ENCODE measurements at regions not wholly inside any gene's neighbourhood (a gene's known extent, or its start where the extent isn't known, plus 50 kb on each side); places are given as distances from the start of the nearest gene placed in this dataset.

GRCh38 chr4:151567056-151567455, 158.1 kb downstream of the FHIP1A start:
- no peak for TF ChIP-seq ZBTB33 (IDR thresholded peaks at IDR 0.05)
- no peak for TF ChIP-seq ZBTB11 (CRISPR knock-in tag; IDR thresholded peaks at IDR 0.05)
- no peak for TF ChIP-seq ZSCAN29 (IDR thresholded peaks at IDR 0.05)
- TF ChIP-seq MAX (IDR thresholded peaks at IDR 0.05; ENCODE audit: low read depth, low read length), result no peak
- TF ChIP-seq CREB1 (IDR thresholded peaks at IDR 0.05; ENCODE audit: low read depth), result no peak
- no peak for TF ChIP-seq POLR2AphosphoS5 (IDR thresholded peaks at IDR 0.05; ENCODE audit: low read length)
